HepG2 (cell line): ENCODE measurements at regions not wholly inside any gene's neighbourhood (a gene's known extent, or its start where the extent isn't known, plus 50 kb on each side); places are given as distances from the start of the nearest gene placed in this dataset.

ENCODE experiments used
- TAF15 ChIP-seq: fragments of 200-400 bp; formaldehyde crosslinking; IDR thresholded peaks from one replicate; pipeline ENCODE4 v1.6.1; 2018; ENCODE audit warnings: mild to moderate bottlenecking, low read depth, low read length; ENCODE audit not compliant: poor library complexity, severe bottlenecking
- ZNF878 ChIP-seq: sonication (generic); formaldehyde crosslinking; IDR thresholded peaks from 2 replicates; pipeline ENCODE4 v1.8.1; 2023; ENCODE audit warnings: mild to moderate bottlenecking, missing genetic modification reagents, moderate library complexity
- TF ChIP-seq, protein P1 (sequence below), 2 experiments: sonication (generic) in 1 of 2; formaldehyde crosslinking in 1 of 2; IDR thresholded peaks; 2 replicates each; pipeline versions ENCODE4 v1.4.0 to v1.6.1; 2016 to 2020; ENCODE audit warnings: borderline replicate concordance in 1 of 2, low read depth in 1 of 2, mild to moderate bottlenecking in 1 of 2, missing genetic modification reagents in 1 of 2
- TF ChIP-seq, protein P2 (sequence below): sonication (generic); formaldehyde crosslinking; IDR thresholded peaks from 2 replicates; pipeline ENCODE4 v1.5.0; 2020; ENCODE audit warnings: missing genetic modification reagents

DNA sequence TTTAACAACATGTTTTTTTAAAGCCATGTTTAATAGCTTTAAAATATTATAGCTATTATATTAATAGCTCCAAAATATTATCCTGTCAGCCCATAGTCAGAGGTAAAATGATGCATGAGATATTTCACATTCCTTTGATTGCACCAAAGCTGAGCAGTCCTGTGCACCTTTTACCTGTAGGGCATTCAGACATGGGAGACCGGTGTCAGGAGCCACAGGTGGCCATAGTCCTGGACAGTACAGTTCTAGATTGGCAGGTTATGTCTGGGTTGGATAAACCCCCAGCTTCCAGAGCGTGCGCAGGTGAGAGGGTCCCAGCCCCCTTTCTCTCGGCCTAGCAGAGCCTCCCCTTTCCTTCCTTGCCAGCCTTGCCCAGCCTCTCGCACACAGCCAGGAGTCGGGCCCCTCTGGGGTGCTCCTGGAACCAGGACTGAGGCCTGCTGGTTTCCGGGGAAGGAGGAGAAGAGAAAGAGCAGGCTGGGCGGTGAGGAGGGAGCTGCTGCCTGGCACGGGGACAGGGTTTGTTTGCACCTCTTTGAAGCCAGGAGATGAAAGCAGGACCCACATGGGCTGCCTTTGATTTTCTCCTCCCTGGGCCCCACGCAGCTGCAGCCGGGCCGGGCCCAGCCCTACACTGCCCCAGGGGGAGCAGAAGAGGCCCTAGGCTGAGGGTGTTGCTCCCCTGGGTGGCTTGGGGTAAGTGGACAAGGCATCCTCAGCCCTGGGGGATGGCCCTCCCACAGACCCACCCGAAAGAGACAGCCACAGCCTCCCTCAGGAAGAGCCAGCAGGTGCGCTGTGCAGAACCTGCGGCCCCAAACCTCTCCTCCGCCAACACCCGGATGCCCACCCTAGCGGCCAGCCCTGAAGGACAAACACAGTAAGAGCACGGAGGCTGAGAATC, 75.2 kb upstream of the TARDBP start (continued):
- TF ChIP-seq, protein P1, sequence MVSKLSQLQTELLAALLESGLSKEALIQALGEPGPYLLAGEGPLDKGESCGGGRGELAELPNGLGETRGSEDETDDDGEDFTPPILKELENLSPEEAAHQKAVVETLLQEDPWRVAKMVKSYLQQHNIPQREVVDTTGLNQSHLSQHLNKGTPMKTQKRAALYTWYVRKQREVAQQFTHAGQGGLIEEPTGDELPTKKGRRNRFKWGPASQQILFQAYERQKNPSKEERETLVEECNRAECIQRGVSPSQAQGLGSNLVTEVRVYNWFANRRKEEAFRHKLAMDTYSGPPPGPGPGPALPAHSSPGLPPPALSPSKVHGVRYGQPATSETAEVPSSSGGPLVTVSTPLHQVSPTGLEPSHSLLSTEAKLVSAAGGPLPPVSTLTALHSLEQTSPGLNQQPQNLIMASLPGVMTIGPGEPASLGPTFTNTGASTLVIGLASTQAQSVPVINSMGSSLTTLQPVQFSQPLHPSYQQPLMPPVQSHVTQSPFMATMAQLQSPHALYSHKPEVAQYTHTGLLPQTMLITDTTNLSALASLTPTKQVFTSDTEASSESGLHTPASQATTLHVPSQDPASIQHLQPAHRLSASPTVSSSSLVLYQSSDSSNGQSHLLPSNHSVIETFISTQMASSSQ (IDR thresholded peaks at IDR 0.05; ENCODE audit: low read depth) = no peak; the same call in 1 of the 2 replicates
- TF ChIP-seq, protein P1 (CRISPR knock-in tag; IDR thresholded peaks at IDR 0.05; ENCODE audit: borderline replicate concordance) = peak; percentile 48; the same call in 1 of the 2 replicates
- TF ChIP-seq ZNF878 (no peak), TAF15 (no peak)
- TF ChIP-seq, protein P2, sequence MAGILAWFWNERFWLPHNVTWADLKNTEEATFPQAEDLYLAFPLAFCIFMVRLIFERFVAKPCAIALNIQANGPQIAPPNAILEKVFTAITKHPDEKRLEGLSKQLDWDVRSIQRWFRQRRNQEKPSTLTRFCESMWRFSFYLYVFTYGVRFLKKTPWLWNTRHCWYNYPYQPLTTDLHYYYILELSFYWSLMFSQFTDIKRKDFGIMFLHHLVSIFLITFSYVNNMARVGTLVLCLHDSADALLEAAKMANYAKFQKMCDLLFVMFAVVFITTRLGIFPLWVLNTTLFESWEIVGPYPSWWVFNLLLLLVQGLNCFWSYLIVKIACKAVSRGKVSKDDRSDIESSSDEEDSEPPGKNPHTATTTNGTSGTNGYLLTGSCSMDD (CRISPR knock-in tag) = no peak
